ENCODE measurements at regions not wholly inside any gene's neighbourhood (a gene's known extent, or its start where the extent isn't known, plus 50 kb on each side); places are given as distances from the start of the nearest gene placed in this dataset.

GRCh38 chr4:117835566-117835965 is 198.7 kb upstream of the NDST3 start:
- no peak overlapping the region for H3K4me3 ChIP-seq (replicated peaks in 1 of 2; ENCODE audit: low read depth in 2 of 2, low read length in 2 of 2)
- TF ChIP-seq, protein P1, sequence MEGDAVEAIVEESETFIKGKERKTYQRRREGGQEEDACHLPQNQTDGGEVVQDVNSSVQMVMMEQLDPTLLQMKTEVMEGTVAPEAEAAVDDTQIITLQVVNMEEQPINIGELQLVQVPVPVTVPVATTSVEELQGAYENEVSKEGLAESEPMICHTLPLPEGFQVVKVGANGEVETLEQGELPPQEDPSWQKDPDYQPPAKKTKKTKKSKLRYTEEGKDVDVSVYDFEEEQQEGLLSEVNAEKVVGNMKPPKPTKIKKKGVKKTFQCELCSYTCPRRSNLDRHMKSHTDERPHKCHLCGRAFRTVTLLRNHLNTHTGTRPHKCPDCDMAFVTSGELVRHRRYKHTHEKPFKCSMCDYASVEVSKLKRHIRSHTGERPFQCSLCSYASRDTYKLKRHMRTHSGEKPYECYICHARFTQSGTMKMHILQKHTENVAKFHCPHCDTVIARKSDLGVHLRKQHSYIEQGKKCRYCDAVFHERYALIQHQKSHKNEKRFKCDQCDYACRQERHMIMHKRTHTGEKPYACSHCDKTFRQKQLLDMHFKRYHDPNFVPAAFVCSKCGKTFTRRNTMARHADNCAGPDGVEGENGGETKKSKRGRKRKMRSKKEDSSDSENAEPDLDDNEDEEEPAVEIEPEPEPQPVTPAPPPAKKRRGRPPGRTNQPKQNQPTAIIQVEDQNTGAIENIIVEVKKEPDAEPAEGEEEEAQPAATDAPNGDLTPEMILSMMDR (IDR thresholded peaks at IDR 0.05; ENCODE audit: low read depth, low read length) = no peak
- no peak for DNase-seq (ENCODE audit: low read depth in 2 of 2)

DNA sequence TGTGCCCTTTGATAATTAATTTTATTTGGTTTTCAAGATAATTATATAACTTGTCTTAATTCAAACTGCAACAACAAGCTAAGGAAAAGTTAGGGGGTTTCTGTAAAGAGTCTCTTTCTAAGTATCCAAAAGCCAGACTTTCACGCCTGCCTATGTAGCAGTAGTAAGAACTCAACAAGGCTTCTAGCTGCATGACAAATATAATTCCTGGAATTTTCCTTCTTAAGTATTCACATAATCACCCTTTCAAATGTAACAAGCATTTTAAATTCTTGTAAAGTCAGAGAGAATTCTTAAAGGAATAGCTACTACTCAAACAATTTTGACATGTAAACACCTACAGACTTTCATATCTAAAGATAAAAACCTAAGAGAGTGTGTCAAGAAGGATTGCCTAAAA is 189.7 kb upstream of the NDST3 start:
- no peak for DNase-seq (ENCODE audit: low read depth in 2 of 2)
- no peak overlapping the region for H3K4me3 ChIP-seq (replicated peaks in 1 of 2; ENCODE audit: low read depth in 2 of 2, low read length in 2 of 2)
- TF ChIP-seq, protein P1 (IDR thresholded peaks at IDR 0.05; ENCODE audit: low read depth, low read length) = no peak

- TF ChIP-seq, protein P1 (IDR thresholded peaks at IDR 0.05; ENCODE audit: low read depth, low read length) = no peak
Observed at GRCh38 chr4:117845270-117845669, 189.0 kb upstream of the NDST3 start.

DNA sequence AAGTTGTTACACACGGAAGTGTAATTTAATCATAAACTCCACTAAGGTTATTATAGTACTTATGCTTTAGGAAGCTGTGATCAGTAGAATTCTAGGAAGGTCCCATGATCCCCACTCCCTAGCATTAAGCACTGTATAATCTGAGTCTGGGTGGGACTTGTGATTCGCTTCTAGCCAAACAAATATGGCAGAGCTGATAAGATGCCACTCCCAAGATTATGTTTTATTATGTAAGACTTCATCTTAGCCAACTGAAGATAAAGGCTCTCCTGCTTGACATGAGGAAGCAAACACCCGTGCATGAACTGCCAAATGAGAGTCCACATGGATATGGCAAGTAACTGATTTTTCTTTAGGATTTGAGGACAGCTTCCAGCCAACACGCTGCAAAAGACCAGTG is 186.4 kb upstream of the NDST3 start:
- H3K4me3 ChIP-seq (replicated peaks in 1 of 2; ENCODE audit: low read depth in 2 of 2, low read length in 2 of 2) = no peak overlapping the region
- TF ChIP-seq, protein P1 (IDR thresholded peaks at IDR 0.05; ENCODE audit: low read depth, low read length) = no peak
- no peak for DNase-seq (ENCODE audit: low read depth in 2 of 2)

More at GRCh38 chr4:117845270-117845669, 189.0 kb upstream of the NDST3 start:
- H3K4me3 ChIP-seq (replicated peaks in 1 of 2; ENCODE audit: low read depth in 2 of 2, low read length in 2 of 2) = no peak overlapping the region
- DNase-seq (ENCODE audit: low read depth in 2 of 2) = no peak

GRCh38 chr4:117868201-117868600 is 166.1 kb upstream of the NDST3 start:
- DNase-seq (ENCODE audit: low read depth in 2 of 2) = no peak
- H3K4me3 ChIP-seq (replicated peaks in 1 of 2; ENCODE audit: low read depth in 2 of 2, low read length in 2 of 2) = no peak overlapping the region
- TF ChIP-seq, protein P1 (IDR thresholded peaks at IDR 0.05; ENCODE audit: low read depth, low read length) = no peak

GRCh38 chr4:117873779-117874178 is 160.5 kb upstream of the NDST3 start:
- DNase-seq (ENCODE audit: low read depth in 2 of 2) = no peak
- TF ChIP-seq, protein P1 (IDR thresholded peaks at IDR 0.05; ENCODE audit: low read depth, low read length) = no peak
- no peak overlapping the region for H3K4me3 ChIP-seq (replicated peaks in 1 of 2; ENCODE audit: low read depth in 2 of 2, low read length in 2 of 2)

- no peak overlapping the region for H3K4me3 ChIP-seq (replicated peaks in 1 of 2; ENCODE audit: low read depth in 2 of 2, low read length in 2 of 2)
- no peak for DNase-seq (ENCODE audit: low read depth in 2 of 2)
- TF ChIP-seq, protein P1 (IDR thresholded peaks at IDR 0.05; ENCODE audit: low read depth, low read length) = no peak
Observed at GRCh38 chr4:117874216-117874615, 160.1 kb upstream of the NDST3 start.
